Activated naive CD4-positive, alpha-beta T cell treated with anti-CD3 and anti-CD28 coated beads, Interleukin-2, amount 50 U/mL, for 24 hours (primary cell): ENCODE measurements at regions not wholly inside any gene's neighbourhood (a gene's known extent, or its start where the extent isn't known, plus 50 kb on each side); places are given as distances from the start of the nearest gene placed in this dataset.
"Not testable (repeated sequence)": the region's sequence is repeated elsewhere in the genome, so short reads cannot be mapped to it uniquely, and the experiment has no call there.

Source experiments
- H3K27ac Mint-ChIP-seq: one replicate; pipeline ENCODE4 v1.8.0; 2021; ENCODE audit warnings: mild to moderate bottlenecking, mixed read lengths
- H3K27me3 Mint-ChIP-seq: one replicate; pipeline ENCODE4 v1.8.0; 2021; ENCODE audit warnings: mixed read lengths
- H3K36me3 Mint-ChIP-seq: one replicate; pipeline ENCODE4 v1.8.0; 2021; ENCODE audit warnings: mixed read lengths
- H3K4me1 Mint-ChIP-seq: one replicate; pipeline ENCODE4 v1.8.0; 2021; ENCODE audit warnings: mixed read lengths
- H3K4me3 Mint-ChIP-seq: one replicate; pipeline ENCODE4 v1.8.0; 2021; ENCODE audit warnings: mild to moderate bottlenecking, mixed read lengths
- H3K9me3 Mint-ChIP-seq: one replicate; pipeline ENCODE4 v1.8.0; 2021; ENCODE audit warnings: mixed read lengths

DNA sequence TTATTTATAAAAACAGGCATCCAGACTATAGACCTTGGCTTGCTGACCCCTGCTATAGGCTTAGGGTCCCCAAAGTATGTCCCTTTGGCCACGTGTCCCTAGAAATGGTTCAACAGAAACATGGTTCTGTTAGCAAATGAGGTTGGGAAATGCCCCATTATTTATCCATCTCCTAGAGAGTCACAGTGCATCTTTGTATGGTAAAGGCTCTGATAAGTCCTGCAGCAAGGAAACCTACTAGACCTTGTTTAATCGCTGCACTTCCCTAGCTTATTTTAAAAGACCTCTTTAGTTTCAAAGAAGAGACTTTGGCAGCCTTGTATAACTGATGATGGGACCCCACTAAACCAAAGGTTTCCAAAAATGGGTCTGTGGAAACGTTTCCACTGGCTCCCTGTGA, 471.5 kb downstream of the MED13L start:
- H3K27me3 Mint-ChIP-seq = peaks cover 5% of the 10 kb centered on the region
- no peak overlapping the region for H3K4me3 Mint-ChIP-seq
- H3K27ac Mint-ChIP-seq = no peak overlapping the region
- no peaks in the 10 kb centered on the region for H3K4me1 Mint-ChIP-seq
- H3K9me3 Mint-ChIP-seq = no peaks in the 10 kb centered on the region
- peaks cover 2% of the 10 kb centered on the region for H3K36me3 Mint-ChIP-seq

DNA sequence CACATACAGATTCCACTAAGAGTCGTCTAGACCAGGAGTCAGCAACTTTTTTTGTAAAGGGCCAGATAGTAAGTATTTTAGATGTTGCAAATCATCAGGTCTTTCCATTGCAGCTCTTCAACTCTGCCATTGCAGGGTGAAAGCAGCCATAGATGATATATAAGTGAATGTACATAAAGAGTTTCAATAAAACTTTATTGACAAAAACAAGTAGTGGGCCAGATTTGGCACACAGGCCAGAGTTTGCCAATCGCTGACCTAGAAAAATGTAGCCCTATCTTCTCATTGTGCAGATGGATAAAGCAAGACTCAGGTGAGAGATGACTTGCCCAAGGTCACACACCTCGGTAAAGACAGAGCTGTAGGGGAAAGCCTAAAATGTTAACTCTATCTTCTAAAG, 474.7 kb downstream of the MED13L start:
- no peak overlapping the region for H3K4me3 Mint-ChIP-seq
- H3K36me3 Mint-ChIP-seq = no peaks in the 10 kb centered on the region
- no peaks in the 10 kb centered on the region for H3K9me3 Mint-ChIP-seq
- peaks cover 4% of the 10 kb centered on the region for H3K27me3 Mint-ChIP-seq
- no peak overlapping the region for H3K27ac Mint-ChIP-seq
- H3K4me1 Mint-ChIP-seq = no peaks in the 10 kb centered on the region

DNA sequence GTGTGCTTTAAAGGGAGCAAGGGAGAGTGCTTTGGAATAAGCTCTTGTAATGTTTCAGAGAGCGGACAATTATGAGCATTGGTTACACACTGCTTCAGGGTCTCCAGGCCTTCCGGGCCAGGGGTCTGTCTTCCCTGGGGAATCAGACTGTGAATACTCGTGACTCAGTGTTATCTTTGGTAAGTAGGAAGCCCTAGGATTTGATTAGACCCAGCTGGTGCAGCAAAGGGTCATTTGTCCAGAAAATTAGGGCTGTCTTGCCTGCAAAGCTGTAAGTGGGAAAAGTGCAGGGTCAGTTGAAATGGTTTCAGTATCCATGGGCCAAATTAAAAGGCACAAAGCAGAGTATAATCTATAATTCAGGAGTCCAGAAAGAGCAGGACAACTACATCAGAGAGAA, 475.6 kb downstream of the MED13L start:
- Mint-ChIP-seq H3K27ac (no peak overlapping the region), H3K27me3 (peaks cover 3% of the 10 kb centered on the region), H3K4me1 (no peaks in the 10 kb centered on the region), H3K36me3 (no peaks in the 10 kb centered on the region), H3K4me3 (no peak overlapping the region), H3K9me3 (no peaks in the 10 kb centered on the region)

- Mint-ChIP-seq H3K4me3 (no peak overlapping the region), H3K4me1 (no peaks in the 10 kb centered on the region), H3K9me3 (no peaks in the 10 kb centered on the region), H3K36me3 (no peaks in the 10 kb centered on the region), H3K27me3 (peaks cover 4% of the 10 kb centered on the region), H3K27ac (no peak overlapping the region)
Measured at GRCh38 chr12:115799610-115800009, 477.9 kb downstream of the MED13L start.

DNA sequence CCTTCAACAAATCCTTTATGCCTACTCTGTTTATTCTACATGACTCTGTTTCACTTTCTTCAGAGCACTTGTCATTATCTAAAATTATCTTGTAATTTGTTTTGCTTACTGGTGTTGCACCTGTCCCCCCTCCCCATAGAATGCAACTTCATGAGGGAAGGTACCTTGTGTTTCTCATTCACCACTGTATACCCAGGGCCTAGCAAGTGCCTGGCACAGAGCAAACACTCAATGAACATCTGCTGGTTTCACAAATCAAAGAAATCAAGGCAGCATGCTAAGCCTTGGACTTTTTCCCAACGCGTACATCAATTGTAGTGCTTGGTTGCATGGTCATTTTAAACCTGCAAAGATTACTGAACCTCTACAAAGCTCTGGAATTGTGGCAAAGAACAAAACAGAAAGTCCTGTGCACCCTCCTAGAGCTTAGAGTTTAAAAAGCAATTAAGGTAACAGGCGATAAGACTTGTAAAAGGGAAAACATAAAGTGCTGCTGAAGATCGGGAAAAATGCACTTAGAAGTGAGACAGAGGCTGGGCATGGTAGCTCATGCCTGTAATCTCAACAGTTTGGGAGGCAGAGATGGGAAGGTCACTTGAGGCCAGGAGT, 479.1 kb downstream of the MED13L start:
- no peaks in the 10 kb centered on the region for H3K4me1 Mint-ChIP-seq
- no peaks in the 10 kb centered on the region for H3K36me3 Mint-ChIP-seq
- peaks cover 2% of the 10 kb centered on the region for H3K27me3 Mint-ChIP-seq
- no peak overlapping the region for H3K27ac Mint-ChIP-seq
- no peaks in the 10 kb centered on the region for H3K9me3 Mint-ChIP-seq
- no peak overlapping the region for H3K4me3 Mint-ChIP-seq

GRCh38 chr12:115794659-115795081, 482.8 kb downstream of the MED13L start:
- Mint-ChIP-seq H3K27ac (no peak overlapping the region), H3K4me1 (no peaks in the 10 kb centered on the region), H3K9me3 (no peaks in the 10 kb centered on the region), H3K4me3 (no peak overlapping the region), H3K27me3 (peaks cover 4% of the 10 kb centered on the region), H3K36me3 (no peaks in the 10 kb centered on the region)

DNA sequence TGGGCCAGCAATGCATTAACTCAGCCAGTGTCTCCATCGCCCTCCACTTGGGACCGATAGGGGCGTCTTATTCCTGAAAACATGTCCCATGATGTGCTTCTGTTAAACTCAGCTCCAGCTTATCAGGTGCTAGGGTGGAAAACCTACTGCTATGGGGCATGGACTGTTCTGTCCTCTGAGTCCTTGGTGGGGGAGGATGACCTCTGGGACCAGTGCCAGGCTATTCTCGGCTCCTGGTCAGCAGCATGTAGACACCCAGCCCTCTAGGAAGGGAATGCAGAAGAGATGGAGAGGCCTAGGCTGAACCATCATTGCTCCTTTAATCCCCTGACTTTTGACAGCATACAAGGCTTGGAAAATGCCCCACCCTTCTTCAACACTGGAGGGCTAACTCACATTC, 486.2 kb downstream of the MED13L start:
- H3K27ac Mint-ChIP-seq = no peak overlapping the region
- H3K4me3 Mint-ChIP-seq = no peak overlapping the region
- H3K4me1 Mint-ChIP-seq = no peaks in the 10 kb centered on the region
- no peaks in the 10 kb centered on the region for H3K9me3 Mint-ChIP-seq
- H3K36me3 Mint-ChIP-seq = no peaks in the 10 kb centered on the region
- peaks cover 2% of the 10 kb centered on the region for H3K27me3 Mint-ChIP-seq

DNA sequence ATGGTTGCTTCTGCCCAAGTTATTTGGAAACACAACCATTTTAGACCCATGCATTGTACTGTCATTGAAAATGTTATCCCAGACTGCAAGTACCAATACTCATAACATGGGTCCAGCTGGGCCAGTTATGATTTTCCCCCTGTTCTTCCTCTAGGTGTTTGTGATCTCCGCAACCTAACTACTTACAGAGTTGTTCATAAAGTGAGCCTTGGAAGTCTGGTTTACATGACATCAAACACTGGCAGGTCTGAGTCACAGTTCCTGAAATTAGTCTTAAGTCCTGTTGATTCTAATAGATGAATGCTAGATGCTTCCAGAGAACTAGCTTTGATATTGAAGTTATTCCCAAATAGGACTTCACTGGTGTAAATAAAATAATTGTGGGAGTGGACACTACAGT, 487.0 kb downstream of the MED13L start:
- no peaks in the 10 kb centered on the region for H3K36me3 Mint-ChIP-seq
- no peaks in the 10 kb centered on the region for H3K9me3 Mint-ChIP-seq
- peaks cover 2% of the 10 kb centered on the region for H3K27me3 Mint-ChIP-seq
- no peak overlapping the region for H3K27ac Mint-ChIP-seq
- H3K4me1 Mint-ChIP-seq = no peaks in the 10 kb centered on the region
- no peak overlapping the region for H3K4me3 Mint-ChIP-seq

GRCh38 chr12:115786490-115786889, 491.0 kb downstream of the MED13L start:
- H3K4me3 Mint-ChIP-seq, H3K27me3 Mint-ChIP-seq, H3K36me3 Mint-ChIP-seq, H3K4me1 Mint-ChIP-seq, H3K9me3 Mint-ChIP-seq, H3K27ac Mint-ChIP-seq: not testable (repeated sequence)

- Mint-ChIP-seq H3K27me3 (no peaks in the 10 kb centered on the region), H3K36me3 (no peaks in the 10 kb centered on the region), H3K4me3 (no peak overlapping the region), H3K27ac (no peak overlapping the region), H3K4me1 (no peaks in the 10 kb centered on the region), H3K9me3 (no peaks in the 10 kb centered on the region)
Measured at GRCh38 chr12:115785548-115785947, 491.9 kb downstream of the MED13L start.

GRCh38 chr12:115776399-115776798, 501.1 kb downstream of the MED13L start:
- Mint-ChIP-seq H3K4me3 (no peak overlapping the region), H3K27ac (no peak overlapping the region), H3K9me3 (no peaks in the 10 kb centered on the region), H3K36me3 (no peaks in the 10 kb centered on the region), H3K27me3 (peaks cover 2% of the 10 kb centered on the region), H3K4me1 (no peaks in the 10 kb centered on the region)

GRCh38 chr12:115774148-115774895, 503.2 kb downstream of the MED13L start:
- Mint-ChIP-seq H3K4me1 (no peaks in the 10 kb centered on the region), H3K27ac (no peak overlapping the region), H3K4me3 (no peak overlapping the region), H3K36me3 (no peaks in the 10 kb centered on the region), H3K27me3 (peaks cover 2% of the 10 kb centered on the region), H3K9me3 (no peaks in the 10 kb centered on the region)

DNA sequence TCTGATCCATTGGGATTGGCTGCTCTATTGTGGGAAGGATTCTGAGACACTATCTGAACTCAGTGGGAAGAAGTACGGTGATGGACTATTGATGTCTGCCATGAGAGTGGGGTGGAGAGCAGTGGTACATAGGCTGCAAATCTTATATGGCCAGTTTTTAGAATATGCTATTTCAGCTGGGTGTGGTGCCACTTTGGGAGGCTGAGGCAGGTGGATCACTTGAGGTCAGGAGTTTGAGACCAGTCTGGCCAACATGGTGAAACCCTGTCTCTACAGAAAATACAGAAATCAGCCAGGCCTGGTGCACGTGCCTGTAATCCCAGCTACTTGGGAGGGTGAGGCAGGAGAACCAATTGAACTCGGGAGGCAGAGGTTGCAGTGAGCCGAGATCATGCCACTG, 505.9 kb downstream of the MED13L start:
- Mint-ChIP-seq H3K27ac (no peak overlapping the region), H3K4me3 (no peak overlapping the region), H3K4me1 (no peaks in the 10 kb centered on the region), H3K9me3 (no peaks in the 10 kb centered on the region), H3K27me3 (peaks cover 2% of the 10 kb centered on the region), H3K36me3 (no peaks in the 10 kb centered on the region)

- H3K27ac Mint-ChIP-seq = no peak overlapping the region
- H3K4me1 Mint-ChIP-seq = no peaks in the 10 kb centered on the region
- H3K36me3 Mint-ChIP-seq = no peaks in the 10 kb centered on the region
- H3K27me3 Mint-ChIP-seq = peaks cover 2% of the 10 kb centered on the region
- no peak overlapping the region for H3K4me3 Mint-ChIP-seq
- no peaks in the 10 kb centered on the region for H3K9me3 Mint-ChIP-seq
Measured at GRCh38 chr12:115771065-115771464, 506.4 kb downstream of the MED13L start.

DNA sequence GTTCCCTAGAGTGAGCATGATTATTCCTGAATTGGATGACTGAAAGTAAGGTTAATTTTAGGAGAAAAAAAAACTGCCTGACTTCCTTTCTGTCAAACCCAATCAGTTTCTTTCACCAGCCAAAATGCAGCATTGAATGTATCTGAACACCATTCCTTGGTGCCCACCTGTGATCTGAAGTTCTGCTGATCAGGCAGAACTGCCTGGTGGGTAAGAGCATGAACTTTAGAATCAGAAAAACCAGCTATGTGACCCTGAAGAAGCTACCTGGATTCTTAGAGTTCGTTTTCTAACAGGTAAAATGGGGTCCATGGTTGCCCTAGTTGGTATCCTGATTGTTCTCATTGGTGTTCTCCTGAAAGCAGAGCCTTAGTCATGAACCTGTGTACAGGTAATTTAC, 506.9 kb downstream of the MED13L start:
- peaks cover 2% of the 10 kb centered on the region for H3K27me3 Mint-ChIP-seq

DNA sequence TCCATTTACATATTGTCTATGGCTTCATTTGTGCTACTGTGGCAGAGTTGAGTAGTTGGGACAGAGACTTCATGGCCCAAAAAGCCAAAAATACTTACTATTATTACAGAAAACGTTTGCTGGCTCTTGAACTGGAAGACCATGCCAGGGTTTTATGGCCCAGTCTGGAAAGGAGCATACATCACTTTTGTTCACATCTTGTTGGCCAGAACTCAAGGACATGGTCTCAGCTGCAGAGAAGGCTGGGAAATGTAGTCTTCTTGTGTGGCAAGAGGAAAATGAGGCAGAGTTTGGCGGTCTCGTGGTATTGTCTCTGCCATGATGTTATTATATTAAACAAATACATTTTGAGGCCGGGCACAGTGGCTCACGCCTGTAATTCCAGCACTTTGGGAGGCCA, 509.6 kb downstream of the MED13L start:
- Mint-ChIP-seq H3K4me3 (no peak overlapping the region), H3K4me1 (no peaks in the 10 kb centered on the region), H3K27ac (no peak overlapping the region), H3K27me3 (peaks cover 3% of the 10 kb centered on the region), H3K9me3 (no peaks in the 10 kb centered on the region), H3K36me3 (no peaks in the 10 kb centered on the region)

More for the DNA sequence above, 506.9 kb downstream of the MED13L start:
- H3K36me3 Mint-ChIP-seq = no peaks in the 10 kb centered on the region
- no peak overlapping the region for H3K27ac Mint-ChIP-seq
- H3K4me1 Mint-ChIP-seq = no peaks in the 10 kb centered on the region
- no peaks in the 10 kb centered on the region for H3K9me3 Mint-ChIP-seq
- no peak overlapping the region for H3K4me3 Mint-ChIP-seq
